H1 (cell line): ENCODE measurements at regions not wholly inside any gene's neighbourhood (a gene's known extent, or its start where the extent isn't known, plus 50 kb on each side); places are given as distances from the start of the nearest gene placed in this dataset.

Experiments
- CTCF ChIA-PET: fragments of 300-600 bp; sonication (Branson Sonifier 250); formaldehyde crosslinking; loops from one replicate; lab custom pipeline; 2021; ENCODE audit not compliant: partially characterized antibody; lab: Charles Lee
- POLR2A ChIA-PET: fragments of 300-600 bp; sonication (Branson Sonifier 250); formaldehyde crosslinking; loops from one replicate; lab custom pipeline; 2021; ENCODE audit warnings: inconsistent platforms; ENCODE audit not compliant: partially characterized antibody; lab: Charles Lee
- DNase-seq, 2 experiments: peaks; one replicate each; pipeline versions ENCODE4 v3.0.0 to v3.0.0-alpha.2; 2010 to 2022; ENCODE audit warnings: low spot score in 2 of 2, low read depth in 1 of 2, mixed read lengths in 1 of 2
- FAIRE-seq: peaks from 2 replicates; lab custom pipeline; 2011; peaks lifted over from hg19 to GRCh38; lab: Jason Lieb, UNC
- H2AFZ ChIP-seq: 2 replicates; pipeline ENCODE4 v1.8.1; 2012; ENCODE audit warnings: low read length, inconsistent platforms
- H2AK5ac ChIP-seq: 2 replicates; pipeline ENCODE4 v1.6.1; 2013; ENCODE audit warnings: low read depth, low read length
- H2BK120ac ChIP-seq: replicated peaks from 2 replicates; pipeline ENCODE3; 2013; ENCODE audit warnings: low read depth, low read length, inconsistent platforms
- H2BK12ac ChIP-seq: 2 replicates; pipeline ENCODE4 v1.6.1; 2013; ENCODE audit warnings: low read depth, low read length
- H2BK15ac ChIP-seq: 2 replicates; pipeline ENCODE4 v1.6.1; 2013; ENCODE audit warnings: low read length
- H2BK20ac ChIP-seq: 2 replicates; pipeline ENCODE4 v1.6.1; 2013; ENCODE audit warnings: low read length
- H2BK5ac ChIP-seq: 2 replicates; pipeline ENCODE4 v1.6.1; 2013; ENCODE audit warnings: low read depth, low read length
- H3K14ac ChIP-seq: 2 replicates; pipeline ENCODE4 v1.6.1; 2013; ENCODE audit warnings: inconsistent platforms; ENCODE audit not compliant: insufficient read length
- H3K18ac ChIP-seq: 2 replicates; pipeline ENCODE4 v1.6.1; 2013; ENCODE audit warnings: low read length; ENCODE audit errors: extremely low read depth
- H3K23ac ChIP-seq: 2 replicates; pipeline ENCODE4 v1.6.1; 2013; ENCODE audit warnings: inconsistent platforms; ENCODE audit not compliant: insufficient read length
- H3K23me2 ChIP-seq: 2 replicates; pipeline ENCODE4 v1.6.1; 2013; ENCODE audit warnings: low read depth, low read length
- H3K27ac ChIP-seq: 2 replicates; pipeline ENCODE4 v1.6.1; 2011; ENCODE audit warnings: low read depth, low read length, inconsistent platforms
- H3K27me3 ChIP-seq, 4 experiments: replicated peaks in 1 of 4; 1 replicate in 1 of 4; 2 replicates in 3 of 4; pipeline versions ENCODE4 v1.6.1 to v1.8.1; 2011 to 2013; ENCODE audit warnings: low read length in 3 of 4, mild to moderate bottlenecking in 3 of 4, inconsistent platforms in 2 of 4, mixed read lengths in 2 of 4, moderate library complexity in 1 of 4; ENCODE audit not compliant: control insufficient read depth in 3 of 4, insufficient read depth in 3 of 4; ENCODE audit errors: extremely low read depth in 1 of 4
- H3K36me3 ChIP-seq, 4 experiments: 2 replicates each; pipeline versions ENCODE4 v1.6.1 to v1.8.1; 2011 to 2013; ENCODE audit warnings: mild to moderate bottlenecking in 4 of 4, low read length in 3 of 4, moderate library complexity in 2 of 4, control low read depth in 1 of 4, inconsistent platforms in 1 of 4; ENCODE audit not compliant: insufficient read depth in 4 of 4, control insufficient read depth in 2 of 4
- H3K4ac ChIP-seq: replicated peaks from 2 replicates; pipeline ENCODE3; 2013; ENCODE audit warnings: low read length, low read depth, mixed read lengths, inconsistent platforms; ENCODE audit not compliant: insufficient read length
- H3K4me1 ChIP-seq, 4 experiments: replicated peaks in 1 of 4; 1 replicate in 1 of 4; 2 replicates in 3 of 4; pipeline versions ENCODE4 v1.6.1 to v1.8.1; 2011 to 2013; ENCODE audit warnings: low read length in 3 of 4, inconsistent platforms in 2 of 4, mixed read lengths in 1 of 4; ENCODE audit not compliant: insufficient read depth in 4 of 4, control insufficient read depth in 3 of 4
- H3K4me2 ChIP-seq, 2 experiments: 2 replicates each; pipeline versions ENCODE4 v1.6.1 to v1.8.1; 2011 to 2013; ENCODE audit warnings: low read depth in 2 of 2, low read length in 2 of 2, control low read depth in 1 of 2, inconsistent platforms in 1 of 2, mild to moderate bottlenecking in 1 of 2; ENCODE audit not compliant: insufficient read depth in 1 of 2
- H3K4me3 ChIP-seq, 4 experiments: fragments of 200-600, 300-600 bp in 1 of 4; sonication (generic), shearing (Covaris generic), sonication (Bioruptor Twin) in 1 of 4; 2 replicates each; pipeline versions ENCODE4 v1.5.1 to v1.8.1; 2011 to 2016; ENCODE audit warnings: low read length in 4 of 4, low read depth in 3 of 4, control low read depth in 2 of 4, inconsistent platforms in 2 of 4, mild to moderate bottlenecking in 2 of 4, mixed read lengths in 1 of 4, moderate library complexity in 1 of 4; ENCODE audit not compliant: insufficient read depth in 2 of 4; ENCODE audit errors: extremely low read depth in 1 of 4
- H3K56ac ChIP-seq: replicated peaks from 2 replicates; pipeline ENCODE3; 2013; ENCODE audit warnings: low read depth, mild to moderate bottlenecking, mixed read lengths, low read length, inconsistent platforms; ENCODE audit not compliant: insufficient read length
- H3K79me1 ChIP-seq: 2 replicates; pipeline ENCODE4 v1.6.1; 2013; ENCODE audit warnings: low read depth, low read length, control low read depth
- H3K79me2 ChIP-seq, 2 experiments: 2 replicates each; pipeline versions ENCODE4 v1.6.1 to v1.8.1; 2012 to 2013; ENCODE audit warnings: low read length in 2 of 2, mild to moderate bottlenecking in 2 of 2, inconsistent platforms in 1 of 2; ENCODE audit not compliant: insufficient read depth in 2 of 2, control insufficient read depth in 1 of 2
- H3K9ac ChIP-seq, 4 experiments: replicated peaks in 1 of 4; 1 replicate in 1 of 4; 2 replicates in 3 of 4; pipeline versions ENCODE4 v1.6.1 to v1.8.1; 2011 to 2013; ENCODE audit warnings: low read depth in 3 of 4, low read length in 3 of 4, control low read depth in 2 of 4, mild to moderate bottlenecking in 2 of 4, moderate library complexity in 2 of 4, inconsistent platforms in 1 of 4; ENCODE audit errors: extremely low read depth in 1 of 4
- H3K9me3 ChIP-seq, 2 experiments: 2 replicates each; pipeline versions ENCODE4 v1.6.1 to v1.8.1; 2012 to 2013; ENCODE audit warnings: mild to moderate bottlenecking in 2 of 2, moderate library complexity in 2 of 2, control low read depth in 1 of 2, inconsistent platforms in 1 of 2, low read depth in 1 of 2, low read length in 1 of 2, mixed read lengths in 1 of 2; ENCODE audit not compliant: insufficient read depth in 2 of 2
- H4K20me1 ChIP-seq, 2 experiments: replicated peaks in 1 of 2; 2 replicates each; pipeline versions ENCODE3 to v1.8.1; 2011 to 2013; ENCODE audit warnings: inconsistent platforms in 2 of 2, low read length in 2 of 2, mild to moderate bottlenecking in 1 of 2; ENCODE audit not compliant: insufficient read depth in 2 of 2, control insufficient read depth in 1 of 2
- H4K5ac ChIP-seq: 2 replicates; pipeline ENCODE4 v1.6.1; 2013; ENCODE audit warnings: low read length, low read depth, mixed read lengths, inconsistent platforms; ENCODE audit not compliant: insufficient read length
- H4K8ac ChIP-seq: 2 replicates; pipeline ENCODE4 v1.8.0; 2013; ENCODE audit warnings: mild to moderate bottlenecking, moderate library complexity, low read length, inconsistent platforms; ENCODE audit not compliant: insufficient read depth; ENCODE audit errors: extremely low read depth
- H4K91ac ChIP-seq: replicated peaks from 2 replicates; pipeline ENCODE3; 2013; ENCODE audit warnings: low read length, mixed read lengths, inconsistent platforms; ENCODE audit not compliant: insufficient read length
- BCL11A ChIP-seq, 2 experiments: IDR thresholded peaks; one replicate each; pipeline ENCODE4 v1.6.1; 2011; ENCODE audit warnings: low read depth in 2 of 2, low read length in 2 of 2, mild to moderate bottlenecking in 2 of 2
- CBX5 ChIP-seq: fragments of 300-800, 300-1000 bp; sonication (generic); IDR thresholded peaks from 2 replicates; pipeline ENCODE4 v1.7.1; 2016; ENCODE audit warnings: antibody characterized with exemption, low read length, low read depth
- CHD2 ChIP-seq: IDR thresholded peaks from 2 replicates; pipeline ENCODE4 v1.6.1; 2012; ENCODE audit warnings: low read length, improper control_type of control experiment
- CREB1 ChIP-seq: IDR thresholded peaks from 2 replicates; pipeline ENCODE4 v1.6.1; 2012; ENCODE audit warnings: inconsistent platforms
- EGR1 ChIP-seq: IDR thresholded peaks from 2 replicates; pipeline ENCODE4 v1.6.1; 2011; ENCODE audit warnings: low read depth, low read length, borderline replicate concordance
- JUN ChIP-seq: IDR thresholded peaks from 2 replicates; pipeline ENCODE4 v1.6.1; 2011; ENCODE audit warnings: low read depth, mild to moderate bottlenecking, improper control_type of control experiment, low read length
- POLR2A ChIP-seq, 2 experiments: IDR thresholded peaks; 1 replicate in 1 of 2; 2 replicates in 1 of 2; pipeline ENCODE4 v1.6.1; 2011; ENCODE audit warnings: low read depth in 2 of 2, low read length in 2 of 2, mild to moderate bottlenecking in 2 of 2; ENCODE audit errors: control extremely low read depth in 1 of 2
- POU5F1 ChIP-seq: IDR thresholded peaks from 2 replicates; pipeline ENCODE4 v1.6.1; 2011; ENCODE audit warnings: low read depth, mild to moderate bottlenecking, low read length, moderate library complexity
- RFX5 ChIP-seq: IDR thresholded peaks from 2 replicates; pipeline ENCODE4 v1.6.1; 2011; ENCODE audit warnings: low read depth, low read length, improper control_type of control experiment, borderline replicate concordance
- RNF2 ChIP-seq: fragments of 200-900, 300-1000 bp; sonication (generic); IDR thresholded peaks from 2 replicates; pipeline ENCODE4 v1.7.1; 2016; ENCODE audit warnings: borderline replicate concordance, low read depth, mild to moderate bottlenecking, antibody characterized with exemption, low read length; ENCODE audit not compliant: poor library complexity, severe bottlenecking; ENCODE audit errors: missing control alignments
- SP4 ChIP-seq: IDR thresholded peaks from 2 replicates; pipeline ENCODE4 v1.6.1; 2012; ENCODE audit warnings: low read length, inconsistent platforms
- ZNF274 ChIP-seq: IDR thresholded peaks from 2 replicates; pipeline ENCODE4 v1.7.0; 2012; ENCODE audit warnings: low read length, borderline replicate concordance; ENCODE audit errors: extremely low read depth
- WGBS, 2 experiments: shearing (Covaris generic) in 1 of 2; methylation state at CpG; one replicate each; pipeline versions ENCODE4 v1.1.6 to v1.1.7; 2013 to 2015; ENCODE audit warnings: low lambda C conversion rate in 2 of 2, mixed read lengths in 2 of 2, inconsistent platforms in 1 of 2, low coverage in 1 of 2, missing lambda C conversion rate in 1 of 2; ENCODE audit not compliant: insufficient replicate concordance in 2 of 2, insufficient coverage in 1 of 2, insufficient read length in 1 of 2; ENCODE audit errors: extremely low coverage in 1 of 2, missing lambda C conversion rate in 1 of 2; 5-methylcytosine and 5-hydroxymethylcytosine counted together

- Histone ChIP-seq H3K56ac (no peak overlapping the region), H3K9ac (no peak overlapping the region), H2BK12ac (no peak overlapping the region), H3K36me3 (no peaks in the 10 kb centered on the region), H2AFZ (no peak overlapping the region), H3K9me3 (peaks cover 6% of the 10 kb centered on the region in 2 experiments; a peak in 2 of 4 replicates), H3K27me3 (no peaks in the 10 kb centered on the region), H2BK5ac (no peak overlapping the region), H3K4me2 (no peak overlapping the region), H3K4ac (no peak overlapping the region), H4K91ac (no peak overlapping the region), H3K23me2 (peaks cover 4% of the 10 kb centered on the region; the same call in 1 of the 2 replicates), H2BK20ac (no peak overlapping the region), H4K20me1 (peaks cover 0 to 2% of the 10 kb centered on the region in 2 experiments), H3K23ac (no peak overlapping the region), H2AK5ac (no peak overlapping the region), H3K18ac (no peak overlapping the region), H4K5ac (no peak overlapping the region), H3K14ac (no peak overlapping the region), H3K4me3 (no peak overlapping the region), H3K27ac (no peak overlapping the region), H2BK15ac (no peak overlapping the region), H3K79me2 (no peaks in the 10 kb centered on the region), H4K8ac (no peak overlapping the region), H3K79me1 (no peaks in the 10 kb centered on the region), H2BK120ac (no peak overlapping the region), H3K4me1 (no peaks in the 10 kb centered on the region)
- CTCF ChIA-PET = interaction anchor here (0.6 to 5.5 kb wide), 21 partner anchors 10 to 761 kb away, joined by 3 to 79 read pairs (median 5); no protein-coding TSS in a partner anchor
- 88% methylated on average over 1 of the region's 1 CpG; no CpG with 5 or more reads in 1 of the 2 experiments for WGBS, 2 experiments
- POLR2A ChIA-PET = no interaction called here
- no peak for DNase-seq
- FAIRE-seq = no peak
- TF ChIP-seq RNF2 (no peak), POU5F1 (no peak), ZNF274 (no peak), POLR2A (IDR thresholded peaks at IDR 0.05; ENCODE audit: control extremely low read depth in 1 of 2, low read depth in 2 of 2, low read length in 2 of 2) (no peak), CHD2 (no peak), RFX5 (no peak), BCL11A (IDR thresholded peaks at IDR 0.05; ENCODE audit: low read depth in 2 of 2, low read length in 2 of 2) (no peak), CREB1 (no peak), CBX5 (no peak), JUN (no peak), EGR1 (no peak), SP4 (no peak)
Measured at GRCh38 chr13:108154421-108154858, 60.9 kb downstream of the LIG4 start.
